ENCODE measurements at regions not wholly inside any gene's neighbourhood (a gene's known extent, or its start where the extent isn't known, plus 50 kb on each side); places are given as distances from the start of the nearest gene placed in this dataset.

DNA sequence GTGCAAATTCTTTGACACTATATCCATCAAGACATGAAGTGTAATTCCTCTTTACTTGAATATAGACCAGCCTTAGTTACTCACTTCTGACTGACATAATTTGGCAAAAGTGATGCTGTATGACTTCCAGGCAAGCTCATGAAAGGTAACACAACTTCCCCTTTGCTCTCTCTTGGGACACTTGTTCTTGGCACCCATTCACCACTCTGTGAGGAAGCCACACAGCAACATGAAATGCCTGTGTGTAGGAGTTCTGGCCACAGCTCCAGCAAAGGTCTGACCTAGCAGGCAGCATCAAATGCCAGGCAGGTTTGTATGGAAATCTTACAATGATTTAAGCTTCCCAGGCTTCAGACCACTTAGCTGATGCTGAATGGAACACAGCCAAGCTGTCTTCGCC is 280.3 kb downstream of the PDHA2 start:
- no peak overlapping the region for H3K4me3 ChIP-seq (ENCODE audit: low read length in 2 of 2)
- H3K27me3 ChIP-seq (ENCODE audit: control insufficient read depth in 2 of 2, insufficient read depth in 2 of 2, low read length in 2 of 2), result no peaks in the 10 kb centered on the region
- no peak overlapping the region for H3K27ac ChIP-seq (ENCODE audit: low read depth in 2 of 2, low read length in 2 of 2)

GRCh38 chr4:96126227-96126626 is 286.3 kb downstream of the PDHA2 start:
- H3K4me3 ChIP-seq (ENCODE audit: low read length in 2 of 2), result no peak overlapping the region
- no peak overlapping the region for H3K9ac ChIP-seq (ENCODE audit: low read depth in 1 of 2, low read length in 2 of 2)
- H3K27ac ChIP-seq (ENCODE audit: low read depth in 2 of 2, low read length in 2 of 2), result no peak overlapping the region
- no peaks in the 10 kb centered on the region for H3K27me3 ChIP-seq (ENCODE audit: control insufficient read depth in 2 of 2, insufficient read depth in 2 of 2, low read length in 2 of 2)
- no peaks in the 10 kb centered on the region for H3K4me1 ChIP-seq (ENCODE audit: control insufficient read depth in 2 of 2, insufficient read depth in 2 of 2, low read length in 2 of 2)
- H3K9me3 ChIP-seq (ENCODE audit: control insufficient read depth in 2 of 2, low read length in 2 of 2), result no peaks in the 10 kb centered on the region
- no peaks in the 10 kb centered on the region for H3K36me3 ChIP-seq (ENCODE audit: control insufficient read depth in 2 of 2, insufficient read depth in 2 of 2, low read length in 2 of 2)

More for the DNA sequence above, 280.3 kb downstream of the PDHA2 start:
- no peaks in the 10 kb centered on the region for H3K36me3 ChIP-seq (ENCODE audit: control insufficient read depth in 2 of 2, insufficient read depth in 2 of 2, low read length in 2 of 2)
- no peaks in the 10 kb centered on the region for H3K9me3 ChIP-seq (ENCODE audit: control insufficient read depth in 2 of 2, low read length in 2 of 2)
- no peak overlapping the region for H3K9ac ChIP-seq (ENCODE audit: low read depth in 1 of 2, low read length in 2 of 2)
- no peaks in the 10 kb centered on the region for H3K4me1 ChIP-seq (ENCODE audit: control insufficient read depth in 2 of 2, insufficient read depth in 2 of 2, low read length in 2 of 2)

GRCh38 chr4:96131186-96131585 is 291.3 kb downstream of the PDHA2 start:
- Histone ChIP-seq H3K36me3 (ENCODE audit: control insufficient read depth in 2 of 2, insufficient read depth in 2 of 2, low read length in 2 of 2) (no peaks in the 10 kb centered on the region), H3K9me3 (ENCODE audit: control insufficient read depth in 2 of 2, low read length in 2 of 2) (no peaks in the 10 kb centered on the region), H3K27ac (ENCODE audit: low read depth in 2 of 2, low read length in 2 of 2) (no peak overlapping the region), H3K4me3 (ENCODE audit: low read length in 2 of 2) (no peak overlapping the region), H3K27me3 (ENCODE audit: control insufficient read depth in 2 of 2, insufficient read depth in 2 of 2, low read length in 2 of 2) (no peaks in the 10 kb centered on the region), H3K9ac (ENCODE audit: low read depth in 1 of 2, low read length in 2 of 2) (no peak overlapping the region), H3K4me1 (ENCODE audit: control insufficient read depth in 2 of 2, insufficient read depth in 2 of 2, low read length in 2 of 2) (no peaks in the 10 kb centered on the region)

- H3K36me3 ChIP-seq (ENCODE audit: control insufficient read depth in 2 of 2, insufficient read depth in 2 of 2, low read length in 2 of 2), result no peaks in the 10 kb centered on the region
These were observed 294.9 kb downstream of the PDHA2 start for GRCh38 chr4:96134806-96135205.

GRCh38 chr4:96136056-96136455 is 296.2 kb downstream of the PDHA2 start:
- Histone ChIP-seq H3K36me3 (ENCODE audit: control insufficient read depth in 2 of 2, insufficient read depth in 2 of 2, low read length in 2 of 2) (no peaks in the 10 kb centered on the region), H3K9ac (ENCODE audit: low read depth in 1 of 2, low read length in 2 of 2) (no peak overlapping the region), H3K27ac (ENCODE audit: low read depth in 2 of 2, low read length in 2 of 2) (no peak overlapping the region), H3K4me1 (ENCODE audit: control insufficient read depth in 2 of 2, insufficient read depth in 2 of 2, low read length in 2 of 2) (no peaks in the 10 kb centered on the region), H3K9me3 (ENCODE audit: control insufficient read depth in 2 of 2, low read length in 2 of 2) (no peaks in the 10 kb centered on the region), H3K27me3 (ENCODE audit: control insufficient read depth in 2 of 2, insufficient read depth in 2 of 2, low read length in 2 of 2) (no peaks in the 10 kb centered on the region), H3K4me3 (ENCODE audit: low read length in 2 of 2) (no peak overlapping the region)

More at GRCh38 chr4:96134806-96135205, 294.9 kb downstream of the PDHA2 start:
- Histone ChIP-seq H3K4me1 (ENCODE audit: control insufficient read depth in 2 of 2, insufficient read depth in 2 of 2, low read length in 2 of 2) (no peaks in the 10 kb centered on the region), H3K27me3 (ENCODE audit: control insufficient read depth in 2 of 2, insufficient read depth in 2 of 2, low read length in 2 of 2) (no peaks in the 10 kb centered on the region), H3K4me3 (ENCODE audit: low read length in 2 of 2) (no peak overlapping the region), H3K9ac (ENCODE audit: low read depth in 1 of 2, low read length in 2 of 2) (no peak overlapping the region), H3K9me3 (ENCODE audit: control insufficient read depth in 2 of 2, low read length in 2 of 2) (no peaks in the 10 kb centered on the region), H3K27ac (ENCODE audit: low read depth in 2 of 2, low read length in 2 of 2) (no peak overlapping the region)

- Histone ChIP-seq H3K4me1 (ENCODE audit: control insufficient read depth in 2 of 2, insufficient read depth in 2 of 2, low read length in 2 of 2) (no peaks in the 10 kb centered on the region), H3K27me3 (ENCODE audit: control insufficient read depth in 2 of 2, insufficient read depth in 2 of 2, low read length in 2 of 2) (no peaks in the 10 kb centered on the region), H3K9ac (ENCODE audit: low read depth in 1 of 2, low read length in 2 of 2) (no peak overlapping the region), H3K27ac (ENCODE audit: low read depth in 2 of 2, low read length in 2 of 2) (no peak overlapping the region), H3K4me3 (ENCODE audit: low read length in 2 of 2) (no peak overlapping the region), H3K36me3 (ENCODE audit: control insufficient read depth in 2 of 2, insufficient read depth in 2 of 2, low read length in 2 of 2) (no peaks in the 10 kb centered on the region), H3K9me3 (ENCODE audit: control insufficient read depth in 2 of 2, low read length in 2 of 2) (no peaks in the 10 kb centered on the region)
These were observed 299.5 kb downstream of the PDHA2 start for GRCh38 chr4:96139251-96139929.

DNA sequence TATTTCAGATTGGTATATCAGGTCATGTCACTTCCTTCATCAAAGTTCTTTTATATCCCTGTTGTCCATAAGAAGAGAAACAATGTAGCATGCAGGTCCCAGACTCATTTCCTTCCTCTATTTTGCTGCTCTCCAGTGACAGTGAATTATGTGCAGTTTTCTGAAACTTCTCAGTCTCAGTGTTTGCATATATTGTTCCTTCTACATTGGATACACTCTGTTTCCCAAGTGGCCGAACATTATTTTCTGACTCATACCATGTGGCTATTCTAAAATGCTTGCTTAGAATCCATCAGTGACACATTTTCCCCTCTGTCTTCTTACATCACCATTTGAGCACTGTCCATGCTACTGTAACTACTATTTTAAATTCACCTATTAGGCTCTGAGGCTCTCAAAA is 305.7 kb downstream of the PDHA2 start:
- no peak overlapping the region for H3K4me3 ChIP-seq (ENCODE audit: low read length in 2 of 2)
- H3K27ac ChIP-seq (ENCODE audit: low read depth in 2 of 2, low read length in 2 of 2), result no peak overlapping the region
- H3K9ac ChIP-seq (ENCODE audit: low read depth in 1 of 2, low read length in 2 of 2), result no peak overlapping the region
- no peaks in the 10 kb centered on the region for H3K9me3 ChIP-seq (ENCODE audit: control insufficient read depth in 2 of 2, low read length in 2 of 2)
- no peaks in the 10 kb centered on the region for H3K4me1 ChIP-seq (ENCODE audit: control insufficient read depth in 2 of 2, insufficient read depth in 2 of 2, low read length in 2 of 2)
- H3K36me3 ChIP-seq (ENCODE audit: control insufficient read depth in 2 of 2, insufficient read depth in 2 of 2, low read length in 2 of 2), result no peaks in the 10 kb centered on the region
- no peaks in the 10 kb centered on the region for H3K27me3 ChIP-seq (ENCODE audit: control insufficient read depth in 2 of 2, insufficient read depth in 2 of 2, low read length in 2 of 2)

DNA sequence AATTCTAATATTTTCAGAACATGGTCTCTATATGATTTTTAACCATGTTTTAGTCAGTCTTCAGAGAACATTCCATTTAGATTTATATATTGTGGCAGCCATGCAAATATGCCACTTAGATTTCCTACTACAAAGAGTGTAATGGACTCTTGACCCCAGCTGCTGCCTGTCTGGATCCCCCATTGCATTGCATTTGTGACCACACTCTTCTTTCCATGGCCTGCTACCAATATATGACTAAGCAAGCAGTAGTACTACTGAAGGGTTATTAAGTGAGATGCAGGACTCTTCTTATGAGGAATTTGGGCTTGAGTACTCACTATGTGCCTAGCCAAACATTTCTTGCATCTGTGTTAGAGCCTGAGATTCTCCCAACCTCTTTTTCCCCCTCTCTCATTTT is 306.8 kb downstream of the PDHA2 start:
- H3K27ac ChIP-seq (ENCODE audit: low read depth in 2 of 2, low read length in 2 of 2), result no peak overlapping the region
- H3K9ac ChIP-seq (ENCODE audit: low read depth in 1 of 2, low read length in 2 of 2), result no peak overlapping the region
- H3K4me3 ChIP-seq (ENCODE audit: low read length in 2 of 2), result no peak overlapping the region
- H3K27me3 ChIP-seq (ENCODE audit: control insufficient read depth in 2 of 2, insufficient read depth in 2 of 2, low read length in 2 of 2), result no peaks in the 10 kb centered on the region
- no peaks in the 10 kb centered on the region for H3K36me3 ChIP-seq (ENCODE audit: control insufficient read depth in 2 of 2, insufficient read depth in 2 of 2, low read length in 2 of 2)
- no peaks in the 10 kb centered on the region for H3K9me3 ChIP-seq (ENCODE audit: control insufficient read depth in 2 of 2, low read length in 2 of 2)
- H3K4me1 ChIP-seq (ENCODE audit: control insufficient read depth in 2 of 2, insufficient read depth in 2 of 2, low read length in 2 of 2), result no peaks in the 10 kb centered on the region

DNA sequence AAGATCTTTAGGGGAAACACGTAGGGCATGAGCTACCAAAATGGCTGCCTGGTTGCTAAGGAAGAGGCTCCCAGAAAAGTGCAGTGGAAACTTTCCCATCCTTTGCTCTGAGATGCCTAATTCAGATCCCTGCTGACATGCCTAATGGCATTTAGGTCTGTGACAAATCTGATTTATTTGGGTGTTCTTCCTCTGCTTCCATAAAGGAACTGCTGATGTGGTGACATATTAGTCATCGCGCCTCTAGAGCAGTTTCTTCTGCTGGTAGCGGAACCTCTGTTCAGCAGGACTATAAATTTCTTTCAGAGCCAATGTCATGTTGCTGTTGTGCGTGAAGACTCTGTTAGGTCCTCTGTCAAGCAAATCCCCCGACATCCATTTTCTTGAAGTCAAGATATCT is 310.0 kb downstream of the PDHA2 start:
- H3K4me1 ChIP-seq (ENCODE audit: control insufficient read depth in 2 of 2, insufficient read depth in 2 of 2, low read length in 2 of 2), result no peaks in the 10 kb centered on the region
- H3K4me3 ChIP-seq (ENCODE audit: low read length in 2 of 2), result no peak overlapping the region
- H3K9me3 ChIP-seq (ENCODE audit: control insufficient read depth in 2 of 2, low read length in 2 of 2), result no peaks in the 10 kb centered on the region
- H3K9ac ChIP-seq (ENCODE audit: low read depth in 1 of 2, low read length in 2 of 2), result no peak overlapping the region
- H3K27me3 ChIP-seq (ENCODE audit: control insufficient read depth in 2 of 2, insufficient read depth in 2 of 2, low read length in 2 of 2), result no peaks in the 10 kb centered on the region
- no peak overlapping the region for H3K27ac ChIP-seq (ENCODE audit: low read depth in 2 of 2, low read length in 2 of 2)
- H3K36me3 ChIP-seq (ENCODE audit: control insufficient read depth in 2 of 2, insufficient read depth in 2 of 2, low read length in 2 of 2), result no peaks in the 10 kb centered on the region

DNA sequence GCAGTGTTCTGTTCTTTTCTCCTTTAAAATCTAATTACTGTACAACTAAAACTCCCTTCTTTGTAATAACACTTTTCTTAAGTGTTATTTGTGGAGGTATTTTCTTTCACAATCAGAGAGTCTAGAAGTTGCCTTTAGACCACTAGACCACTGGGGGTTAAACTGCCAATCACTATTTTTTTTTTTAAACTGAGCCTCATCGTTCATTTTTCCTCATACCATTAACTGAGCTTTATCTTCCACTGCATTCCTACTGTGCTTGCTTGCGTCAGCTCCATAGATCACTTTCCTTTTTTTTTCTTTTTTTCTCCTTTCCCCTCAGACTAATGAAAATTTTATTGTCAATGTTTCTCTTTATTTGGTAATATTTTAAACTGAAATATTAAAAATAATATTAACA is 310.6 kb downstream of the PDHA2 start:
- H3K36me3 ChIP-seq (ENCODE audit: control insufficient read depth in 2 of 2, insufficient read depth in 2 of 2, low read length in 2 of 2), result no peaks in the 10 kb centered on the region
- no peaks in the 10 kb centered on the region for H3K27me3 ChIP-seq (ENCODE audit: control insufficient read depth in 2 of 2, insufficient read depth in 2 of 2, low read length in 2 of 2)
- H3K27ac ChIP-seq (ENCODE audit: low read depth in 2 of 2, low read length in 2 of 2), result no peak overlapping the region
- H3K9ac ChIP-seq (ENCODE audit: low read depth in 1 of 2, low read length in 2 of 2), result no peak overlapping the region
- H3K9me3 ChIP-seq (ENCODE audit: control insufficient read depth in 2 of 2, low read length in 2 of 2), result no peaks in the 10 kb centered on the region
- H3K4me1 ChIP-seq (ENCODE audit: control insufficient read depth in 2 of 2, insufficient read depth in 2 of 2, low read length in 2 of 2), result no peaks in the 10 kb centered on the region
- H3K4me3 ChIP-seq (ENCODE audit: low read length in 2 of 2), result no peak overlapping the region

DNA sequence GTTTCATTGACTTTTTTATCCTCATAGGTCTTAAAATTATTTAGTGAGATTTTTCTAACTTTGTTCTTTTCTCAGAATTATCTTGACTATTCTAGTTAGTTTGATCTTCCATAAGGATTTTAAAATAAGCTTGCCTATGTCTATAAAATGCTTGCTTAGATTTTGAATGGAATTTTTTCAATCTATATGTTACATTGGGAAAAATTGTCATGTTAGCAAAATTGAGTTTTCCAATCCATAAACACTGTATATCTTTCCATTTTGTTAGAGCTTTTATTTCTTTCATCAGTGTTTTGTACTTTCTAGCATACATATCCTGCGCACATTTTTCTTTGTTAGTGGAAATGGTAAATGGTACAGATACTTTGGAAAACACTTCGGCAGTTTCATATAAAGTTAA is 312.9 kb downstream of the PDHA2 start:
- Histone ChIP-seq H3K27me3 (ENCODE audit: control insufficient read depth in 2 of 2, insufficient read depth in 2 of 2, low read length in 2 of 2) (no peaks in the 10 kb centered on the region), H3K36me3 (ENCODE audit: control insufficient read depth in 2 of 2, insufficient read depth in 2 of 2, low read length in 2 of 2) (no peaks in the 10 kb centered on the region), H3K27ac (ENCODE audit: low read depth in 2 of 2, low read length in 2 of 2) (no peak overlapping the region), H3K9ac (ENCODE audit: low read depth in 1 of 2, low read length in 2 of 2) (no peak overlapping the region), H3K4me3 (ENCODE audit: low read length in 2 of 2) (no peak overlapping the region), H3K4me1 (ENCODE audit: control insufficient read depth in 2 of 2, insufficient read depth in 2 of 2, low read length in 2 of 2) (no peaks in the 10 kb centered on the region), H3K9me3 (ENCODE audit: control insufficient read depth in 2 of 2, low read length in 2 of 2) (no peaks in the 10 kb centered on the region)
